ENCODE measurements at regions not wholly inside any gene's neighbourhood (a gene's known extent, or its start where the extent isn't known, plus 50 kb on each side); places are given as distances from the start of the nearest gene placed in this dataset.
"Not testable (repeated sequence)": the region's sequence is repeated elsewhere in the genome, so short reads cannot be mapped to it uniquely, and the experiment has no call there.

- TF ChIP-seq EZH2 (IDR thresholded peaks at IDR 0.05; ENCODE audit: low read length), result no peak
- TF ChIP-seq CTCF (optimal IDR thresholded peaks at IDR 0.05 in 1 of 3, IDR thresholded peaks at IDR 0.05 in 1 of 3, conservative IDR thresholded peaks at IDR 0.05 in 1 of 3; ENCODE audit: extremely low read depth in 1 of 3, insufficient read depth in 2 of 3, low read length in 3 of 3), result no peak
- no peaks in the 10 kb centered on the region for H3K27me3 ChIP-seq (ENCODE audit: control insufficient read depth, extremely low read depth, insufficient read depth, low read length)
- H3K9me3 ChIP-seq (ENCODE audit: control insufficient read depth, low read depth, low read length), result peaks cover 2% of the 10 kb centered on the region
- no peaks in the 10 kb centered on the region for H3K4me1 ChIP-seq (ENCODE audit: control insufficient read depth, extremely low read depth, insufficient read depth, low read length)
- H3K4me2 ChIP-seq (ENCODE audit: control insufficient read depth, extremely low read depth, insufficient read depth, low read depth, low read length), result no peak overlapping the region
- no peaks in the 10 kb centered on the region for H3K9me1 ChIP-seq (ENCODE audit: control insufficient read depth, extremely low read depth, insufficient read depth, low read length)
- H2AFZ ChIP-seq (ENCODE audit: control insufficient read depth, low read length), result no peak overlapping the region
- no peak for FAIRE-seq
- H3K79me2 ChIP-seq (ENCODE audit: control insufficient read depth, insufficient read depth, low read length), result no peaks in the 10 kb centered on the region
- H4K20me1 ChIP-seq (ENCODE audit: control insufficient read depth, extremely low read depth, insufficient read depth, low read length), result no peaks in the 10 kb centered on the region
- dilution Hi-C loops (cut with MboI; ENCODE audit: extremely low pct_ligation_motif_present, low sequenced_read_pairs), result no loop called here
- H3K27ac ChIP-seq (ENCODE audit: control insufficient read depth, insufficient read depth, low read length), result no peak overlapping the region
- no peaks in the 10 kb centered on the region for H3K36me3 ChIP-seq (ENCODE audit: control insufficient read depth in 2 of 2, extremely low read depth in 1 of 2, insufficient read depth in 2 of 2, low read length in 2 of 2)
- no peak for DNase-seq (ENCODE audit: low read depth, low spot score)
- no peak overlapping the region for H3K4me3 ChIP-seq (ENCODE audit: control insufficient read depth in 2 of 3, extremely low read depth in 1 of 3, insufficient read depth in 2 of 3, low read depth in 1 of 3, low read length in 3 of 3)
- H3K9ac ChIP-seq (ENCODE audit: control insufficient read depth, extremely low read depth, insufficient read depth, low read length), result no peak overlapping the region
Measured at GRCh38 chrX:76827672-76828071, 400.2 kb downstream of the MAGEE1 start.

- H3K79me2 ChIP-seq (ENCODE audit: control insufficient read depth, insufficient read depth, low read length); DNase-seq (ENCODE audit: low read depth, low spot score); H3K9ac ChIP-seq (ENCODE audit: control insufficient read depth, extremely low read depth, insufficient read depth, low read length); H3K4me2 ChIP-seq (ENCODE audit: control insufficient read depth, extremely low read depth, insufficient read depth, low read depth, low read length); H3K36me3 ChIP-seq (ENCODE audit: control insufficient read depth in 2 of 2, extremely low read depth in 1 of 2, insufficient read depth in 2 of 2, low read length in 2 of 2); H3K27ac ChIP-seq (ENCODE audit: control insufficient read depth, insufficient read depth, low read length); H3K9me1 ChIP-seq (ENCODE audit: control insufficient read depth, extremely low read depth, insufficient read depth, low read length); H3K27me3 ChIP-seq (ENCODE audit: control insufficient read depth, extremely low read depth, insufficient read depth, low read length); H3K9me3 ChIP-seq (ENCODE audit: control insufficient read depth, low read depth, low read length); dilution Hi-C loops (cut with MboI; ENCODE audit: extremely low pct_ligation_motif_present, low sequenced_read_pairs); H3K4me3 ChIP-seq (ENCODE audit: control insufficient read depth in 2 of 3, extremely low read depth in 1 of 3, insufficient read depth in 2 of 3, low read depth in 1 of 3, low read length in 3 of 3); H3K4me1 ChIP-seq (ENCODE audit: control insufficient read depth, extremely low read depth, insufficient read depth, low read length); H4K20me1 ChIP-seq (ENCODE audit: control insufficient read depth, extremely low read depth, insufficient read depth, low read length); H2AFZ ChIP-seq (ENCODE audit: control insufficient read depth, low read length); FAIRE-seq: not testable (repeated sequence)
Measured at GRCh38 chrX:76840902-76841301, 413.4 kb downstream of the MAGEE1 start.

- Histone ChIP-seq H2AFZ (ENCODE audit: control insufficient read depth, low read length) (no peak overlapping the region), H3K4me2 (ENCODE audit: control insufficient read depth, extremely low read depth, insufficient read depth, low read depth, low read length) (no peak overlapping the region), H3K9ac (ENCODE audit: control insufficient read depth, extremely low read depth, insufficient read depth, low read length) (no peak overlapping the region), H3K27ac (ENCODE audit: control insufficient read depth, insufficient read depth, low read length) (no peak overlapping the region), H3K4me3 (ENCODE audit: control insufficient read depth in 2 of 3, extremely low read depth in 1 of 3, insufficient read depth in 2 of 3, low read depth in 1 of 3, low read length in 3 of 3) (no peak overlapping the region), H4K20me1 (ENCODE audit: control insufficient read depth, extremely low read depth, insufficient read depth, low read length) (no peaks in the 10 kb centered on the region), H3K9me1 (ENCODE audit: control insufficient read depth, extremely low read depth, insufficient read depth, low read length) (no peaks in the 10 kb centered on the region), H3K79me2 (ENCODE audit: control insufficient read depth, insufficient read depth, low read length) (no peaks in the 10 kb centered on the region), H3K36me3 (ENCODE audit: control insufficient read depth in 2 of 2, extremely low read depth in 1 of 2, insufficient read depth in 2 of 2, low read length in 2 of 2) (no peaks in the 10 kb centered on the region), H3K27me3 (ENCODE audit: control insufficient read depth, extremely low read depth, insufficient read depth, low read length) (no peaks in the 10 kb centered on the region), H3K9me3 (ENCODE audit: control insufficient read depth, low read depth, low read length) (peaks cover 4% of the 10 kb centered on the region), H3K4me1 (ENCODE audit: control insufficient read depth, extremely low read depth, insufficient read depth, low read length) (no peaks in the 10 kb centered on the region)
- TF ChIP-seq CTCF (optimal IDR thresholded peaks at IDR 0.05 in 1 of 3, IDR thresholded peaks at IDR 0.05 in 1 of 3, conservative IDR thresholded peaks at IDR 0.05 in 1 of 3; ENCODE audit: extremely low read depth in 1 of 3, insufficient read depth in 2 of 3, low read length in 3 of 3) (no peak), EZH2 (IDR thresholded peaks at IDR 0.05; ENCODE audit: low read length) (no peak)
- DNase-seq (ENCODE audit: low read depth, low spot score) (no peak), FAIRE-seq (no peak)
- dilution Hi-C loops (cut with MboI; ENCODE audit: extremely low pct_ligation_motif_present, low sequenced_read_pairs), result no loop called here
Measured at GRCh38 chrX:76850851-76851250, 423.3 kb downstream of the MAGEE1 start.
